Sigmoid colon (tissue), 6 donors: ENCODE measurements at regions not wholly inside any gene's neighbourhood (a gene's known extent, or its start where the extent isn't known, plus 50 kb on each side); places are given as distances from the start of the nearest gene placed in this dataset.

ENCODE experiments used
- DNase-seq: peaks from one replicate; pipeline ENCODE4 v3.0.0-alpha.2; 2019
- H3K27ac ChIP-seq, 4 donors: fragments of 200-600 bp; sonication (generic); one replicate each; pipeline ENCODE4 v1.5.1; 2016 to 2019; ENCODE audit warnings: mild to moderate bottlenecking in 1 of 4
- H3K27me3 ChIP-seq, 3 donors: fragments of 200-600 bp; sonication (generic); one replicate each; pipeline ENCODE4 v1.5.1; 2019; ENCODE audit warnings: mild to moderate bottlenecking in 1 of 3
- H3K36me3 ChIP-seq, 4 donors: fragments of 200-600 bp; sonication (generic); one replicate each; pipeline ENCODE4 v1.5.1; 2016 to 2019
- H3K4me1 ChIP-seq, 4 donors: fragments of 200-600 bp; sonication (generic); one replicate each; pipeline ENCODE4 v1.5.1; 2017 to 2019
- H3K4me3 ChIP-seq, 4 donors: fragments of 200-600 bp; sonication (generic); one replicate each; pipeline ENCODE4 v1.5.1; 2017 to 2019; ENCODE audit warnings: mild to moderate bottlenecking in 2 of 4, moderate library complexity in 1 of 4
- H3K9me3 ChIP-seq, 4 donors: fragments of 200-600 bp in 3 of 4; sonication (generic) in 3 of 4; one replicate each; pipeline versions ENCODE4 v1.5.1 to v1.6.1; 2013 to 2019
- CTCF ChIP-seq, 4 experiments: fragments of 450-650 bp in 3 of 4; fragments of 200-600 bp in 1 of 4; IDR thresholded peaks; one replicate each; pipeline ENCODE4 v1.5.1; 2016 to 2019; ENCODE audit warnings: antibody characterized with exemption in 4 of 4, mild to moderate bottlenecking in 3 of 4, moderate library complexity in 2 of 4
- EP300 ChIP-seq, 4 donors: sonication (generic); formaldehyde crosslinking; IDR thresholded peaks; one replicate each; pipeline ENCODE4 v1.6.1; 2017; ENCODE audit warnings: antibody characterized with exemption in 4 of 4
- POLR2A ChIP-seq, 2 donors: fragments of 450-650 bp; IDR thresholded peaks; one replicate each; pipeline ENCODE4 v1.6.1; 2016; ENCODE audit warnings: antibody characterized with exemption in 2 of 2, mild to moderate bottlenecking in 2 of 2, moderate library complexity in 2 of 2
- POLR2AphosphoS5 ChIP-seq, 4 donors: sonication (generic); formaldehyde crosslinking; IDR thresholded peaks; one replicate each; pipeline ENCODE4 v1.6.1; 2017; ENCODE audit warnings: antibody characterized with exemption in 4 of 4
- WGBS, 2 donors: extraction: QIAGEN DNeasy Blood & Tissue Kit; methylation state at CpG; one replicate each; pipeline ENCODE4 v1.1.7; 2013; 5-methylcytosine and 5-hydroxymethylcytosine counted together
- intact Hi-C: fragments of 100-400 bp; cut with DNase I; formaldehyde crosslinking; loops from one replicate; pipeline ENCODE4 v1.15.1; 2023
- donor health status: healthy with polysubstance abuse.
- donor health status: healthy.

GRCh38 chr5:52708463-52708862, 79.3 kb upstream of the ITGA1 start:
- no peak for DNase-seq
- intact Hi-C loops = no loop called here
- Histone ChIP-seq H3K27me3 (no peaks in the 10 kb centered on the region), H3K27ac (no peak overlapping the region), H3K4me1 (peaks cover 0 to 9% (median 0%) of the 10 kb centered on the region in 4 donors), H3K4me3 (no peak overlapping the region), H3K36me3 (no peaks in the 10 kb centered on the region), H3K9me3 (no peaks in the 10 kb centered on the region)
- WGBS, 2 donors = 45 to 50% methylated on average over 1 of the region's 1 CpG
- TF ChIP-seq POLR2AphosphoS5 (IDR thresholded peaks at IDR 0.05) (no peak), EP300 (IDR thresholded peaks at IDR 0.05) (no peak), CTCF (IDR thresholded peaks at IDR 0.05) (no peak), POLR2A (IDR thresholded peaks at IDR 0.05) (no peak)

GRCh38 chr5:52709167-52709925, 78.4 kb upstream of the ITGA1 start:
- peak in 1 of 4 donors; percentile 6 for TF ChIP-seq POLR2AphosphoS5 (IDR thresholded peaks at IDR 0.05)
- TF ChIP-seq CTCF (IDR thresholded peaks at IDR 0.05) = no peak
- peak overlapping the region in 1 of 4 donors; percentile 14 for H3K27ac ChIP-seq
- no peaks in the 10 kb centered on the region for H3K9me3 ChIP-seq
- no peak overlapping the region for H3K4me3 ChIP-seq
- DNase-seq = no peak
- no peaks in the 10 kb centered on the region for H3K27me3 ChIP-seq
- intact Hi-C loops = no loop called here
- WGBS, 2 donors = 55 to 59% methylated on average over 6 of the region's 6 CpGs
- no peaks in the 10 kb centered on the region for H3K36me3 ChIP-seq
- H3K4me1 ChIP-seq = peaks cover 0 to 9% (median 0%) of the 10 kb centered on the region in 4 donors

- Histone ChIP-seq H3K4me3 (no peak overlapping the region), H3K27ac (peak overlapping the region in 1 of 4 donors; percentile 16), H3K9me3 (no peaks in the 10 kb centered on the region), H3K4me1 (peaks cover 0 to 9% (median 0%) of the 10 kb centered on the region in 4 donors), H3K36me3 (no peaks in the 10 kb centered on the region), H3K27me3 (no peaks in the 10 kb centered on the region)
- intact Hi-C loops = no loop called here
- no peak for TF ChIP-seq POLR2AphosphoS5 (IDR thresholded peaks at IDR 0.05)
- TF ChIP-seq EP300 (IDR thresholded peaks at IDR 0.05) = no peak
- TF ChIP-seq CTCF (IDR thresholded peaks at IDR 0.05) = no peak
- TF ChIP-seq POLR2A (IDR thresholded peaks at IDR 0.05) = no peak
- WGBS, 2 donors = 10 to 39% methylated on average over 2 of the region's 2 CpGs
- DNase-seq = no peak
Observed at GRCh38 chr5:52710310-52710971, 77.3 kb upstream of the ITGA1 start.

- intact Hi-C loops = no loop called here
- H3K9me3 ChIP-seq = no peaks in the 10 kb centered on the region
- TF ChIP-seq CTCF (IDR thresholded peaks at IDR 0.05) (no peak), POLR2AphosphoS5 (IDR thresholded peaks at IDR 0.05) (peak in 1 of 4 donors; percentile 24)
- H3K4me1 ChIP-seq = peaks cover 0 to 9% (median 0%) of the 10 kb centered on the region in 4 donors
- WGBS, 2 donors = 84 to 86% methylated on average over 2 of the region's 2 CpGs
- no peaks in the 10 kb centered on the region for H3K36me3 ChIP-seq
- H3K27ac ChIP-seq = peak overlapping the region in 1 of 4 donors; percentile 16
- DNase-seq = no peak
- H3K27me3 ChIP-seq = no peaks in the 10 kb centered on the region
- no peak overlapping the region for H3K4me3 ChIP-seq
Observed at GRCh38 chr5:52710972-52711596, 76.6 kb upstream of the ITGA1 start.
